Neural cell (in vitro differentiated cells): ENCODE measurements at regions not wholly inside any gene's neighbourhood (a gene's known extent, or its start where the extent isn't known, plus 50 kb on each side); places are given as distances from the start of the nearest gene placed in this dataset.

Source experiments
- H2AFZ ChIP-seq: fragments of 200-600, 300-800 bp; sonication (generic), shearing (Covaris generic); 2 replicates; pipeline ENCODE4 v1.6.0; 2014; ENCODE audit warnings: low read depth, mild to moderate bottlenecking, antibody characterized with exemption, low read length, moderate library complexity
- H3F3A ChIP-seq: fragments of 200-600 bp; shearing (Covaris generic); 2 replicates; pipeline ENCODE4 v1.6.1; 2016; ENCODE audit warnings: mild to moderate bottlenecking, moderate library complexity, mixed read lengths, antibody characterized with exemption, low read length; ENCODE audit not compliant: insufficient read depth, poor library complexity, severe bottlenecking
- H3K27ac ChIP-seq: fragments of 200-600, 300-800 bp; sonication (generic), shearing (Covaris generic); 2 replicates; pipeline ENCODE4 v1.5.1; 2014; ENCODE audit warnings: mild to moderate bottlenecking, low read length, moderate library complexity
- H3K27me3 ChIP-seq: fragments of 300-800, 200-600 bp; sonication (generic), shearing (Covaris generic); 2 replicates; pipeline ENCODE4 v1.6.0; 2014; ENCODE audit warnings: mild to moderate bottlenecking, low read depth, low read length, moderate library complexity; ENCODE audit not compliant: insufficient read depth
- H3K36me3 ChIP-seq: fragments of 300-800, 200-600 bp; sonication (generic), shearing (Covaris generic); 2 replicates; pipeline ENCODE4 v1.5.1; 2014; ENCODE audit warnings: mild to moderate bottlenecking, antibody characterized with exemption, low read length, moderate library complexity; ENCODE audit not compliant: insufficient read depth
- H3K4me2 ChIP-seq: fragments of 300-800, 200-600 bp; sonication (generic), shearing (Covaris generic); 2 replicates; pipeline ENCODE4 v1.6.0; 2014; ENCODE audit warnings: mild to moderate bottlenecking, low read length
- H3K4me3 ChIP-seq: fragments of 300-800, 200-600 bp; sonication (generic), shearing (Covaris generic); 2 replicates; pipeline ENCODE4 v1.5.1; 2014; ENCODE audit warnings: mild to moderate bottlenecking, low read length, moderate library complexity
- H3K79me2 ChIP-seq: fragments of 200-600 bp; shearing (Covaris generic); replicated peaks from 2 replicates; pipeline ENCODE4 v1.6.0; 2014; ENCODE audit warnings: mild to moderate bottlenecking, low read length, moderate library complexity; ENCODE audit not compliant: insufficient read depth
- H3K9ac ChIP-seq: fragments of 300-800, 200-600 bp; sonication (generic), shearing (Covaris generic); 2 replicates; pipeline ENCODE4 v1.6.1; 2016; ENCODE audit warnings: mild to moderate bottlenecking, low read length, mixed read lengths
- H3K9me2 ChIP-seq: fragments of 200-600 bp; shearing (Covaris generic); 2 replicates; pipeline ENCODE4 v1.6.1; 2016; ENCODE audit warnings: mild to moderate bottlenecking, low read length, mixed read lengths; ENCODE audit not compliant: insufficient read depth
- H3K9me3 ChIP-seq: fragments of 200-600, 300-800 bp; sonication (generic), shearing (Covaris generic); 2 replicates; pipeline ENCODE4 v1.6.1; 2016; ENCODE audit warnings: mild to moderate bottlenecking, mixed run types, low read length, moderate library complexity, mixed read lengths
- H4K20me1 ChIP-seq: fragments of 200-600 bp; shearing (Covaris generic); 2 replicates; pipeline ENCODE4 v1.6.1; 2016; ENCODE audit warnings: mild to moderate bottlenecking, mixed run types; ENCODE audit not compliant: insufficient read depth
- EP300 ChIP-seq: fragments of 450-650 bp; conservative IDR thresholded peaks from 2 replicates; pipeline ENCODE4 v1.6.1; 2014; ENCODE audit warnings: antibody characterized with exemption, mild to moderate bottlenecking, moderate library complexity; ENCODE audit not compliant: poor library complexity, severe bottlenecking
- EZH2 ChIP-seq: fragments of 200-600, 300-800 bp; shearing (Covaris generic), sonication (generic); IDR thresholded peaks from 2 replicates; pipeline ENCODE4 v1.6.1; 2014; ENCODE audit warnings: antibody characterized with exemption, low read length, borderline replicate concordance, mild to moderate bottlenecking; ENCODE audit not compliant: insufficient read depth, poor library complexity, severe bottlenecking
- MXI1 ChIP-seq: fragments of 450-650 bp; conservative IDR thresholded peaks from 2 replicates; pipeline ENCODE4 v1.6.1; 2014; ENCODE audit warnings: antibody characterized with exemption, mild to moderate bottlenecking; ENCODE audit not compliant: poor library complexity, severe bottlenecking
- POLR2AphosphoS5 ChIP-seq: IDR thresholded peaks from 2 replicates; pipeline ENCODE4 v1.6.1; 2012
- RAD21 ChIP-seq: fragments of 450-650 bp; conservative IDR thresholded peaks from 2 replicates; pipeline ENCODE4 v1.6.1; 2014; ENCODE audit warnings: antibody characterized with exemption, mild to moderate bottlenecking, moderate library complexity
- SMC3 ChIP-seq: fragments of 450-650 bp; conservative IDR thresholded peaks from 2 replicates; pipeline ENCODE4 v1.6.1; 2014; ENCODE audit warnings: antibody characterized with exemption, mild to moderate bottlenecking, moderate library complexity; ENCODE audit not compliant: poor library complexity
- TAF1 ChIP-seq: IDR thresholded peaks from 2 replicates; pipeline ENCODE4 v1.6.1; 2012; ENCODE audit warnings: low read depth
- TF ChIP-seq, protein P1 (sequence below): IDR thresholded peaks from 2 replicates; pipeline ENCODE4 v1.6.1; 2012; ENCODE audit warnings: borderline replicate concordance
- TF ChIP-seq, protein P2 (sequence below): fragments of 450-650 bp; IDR thresholded peaks from 2 replicates; pipeline ENCODE4 v1.5.1; 2014; ENCODE audit warnings: antibody characterized with exemption, mild to moderate bottlenecking, moderate library complexity; ENCODE audit not compliant: poor library complexity, severe bottlenecking

DNA sequence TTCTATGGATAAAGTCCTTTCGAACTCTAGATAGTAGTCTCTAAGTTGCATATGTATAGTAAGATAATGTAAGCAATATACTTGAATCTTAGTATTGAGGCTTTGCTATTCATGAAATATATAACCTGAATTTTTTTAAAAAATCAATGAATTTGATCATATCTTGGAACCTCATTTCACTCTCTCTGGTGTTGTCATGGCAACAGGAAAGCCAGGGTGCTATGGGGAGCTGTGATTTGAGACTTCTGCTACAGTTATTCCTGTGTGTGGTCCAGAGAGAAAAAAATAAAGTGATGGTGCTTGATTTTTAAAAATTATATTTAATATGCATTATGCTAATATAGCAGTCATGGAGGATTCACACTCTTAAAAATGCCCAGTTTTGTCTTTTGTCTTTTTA is 508.0 kb downstream of the SNAPC1 start:
- TF ChIP-seq EP300 (no peak), SMC3 (no peak), TAF1 (no peak), POLR2AphosphoS5 (no peak), RAD21 (no peak), EZH2 (no peak), MXI1 (no peak)
- TF ChIP-seq, protein P1, sequence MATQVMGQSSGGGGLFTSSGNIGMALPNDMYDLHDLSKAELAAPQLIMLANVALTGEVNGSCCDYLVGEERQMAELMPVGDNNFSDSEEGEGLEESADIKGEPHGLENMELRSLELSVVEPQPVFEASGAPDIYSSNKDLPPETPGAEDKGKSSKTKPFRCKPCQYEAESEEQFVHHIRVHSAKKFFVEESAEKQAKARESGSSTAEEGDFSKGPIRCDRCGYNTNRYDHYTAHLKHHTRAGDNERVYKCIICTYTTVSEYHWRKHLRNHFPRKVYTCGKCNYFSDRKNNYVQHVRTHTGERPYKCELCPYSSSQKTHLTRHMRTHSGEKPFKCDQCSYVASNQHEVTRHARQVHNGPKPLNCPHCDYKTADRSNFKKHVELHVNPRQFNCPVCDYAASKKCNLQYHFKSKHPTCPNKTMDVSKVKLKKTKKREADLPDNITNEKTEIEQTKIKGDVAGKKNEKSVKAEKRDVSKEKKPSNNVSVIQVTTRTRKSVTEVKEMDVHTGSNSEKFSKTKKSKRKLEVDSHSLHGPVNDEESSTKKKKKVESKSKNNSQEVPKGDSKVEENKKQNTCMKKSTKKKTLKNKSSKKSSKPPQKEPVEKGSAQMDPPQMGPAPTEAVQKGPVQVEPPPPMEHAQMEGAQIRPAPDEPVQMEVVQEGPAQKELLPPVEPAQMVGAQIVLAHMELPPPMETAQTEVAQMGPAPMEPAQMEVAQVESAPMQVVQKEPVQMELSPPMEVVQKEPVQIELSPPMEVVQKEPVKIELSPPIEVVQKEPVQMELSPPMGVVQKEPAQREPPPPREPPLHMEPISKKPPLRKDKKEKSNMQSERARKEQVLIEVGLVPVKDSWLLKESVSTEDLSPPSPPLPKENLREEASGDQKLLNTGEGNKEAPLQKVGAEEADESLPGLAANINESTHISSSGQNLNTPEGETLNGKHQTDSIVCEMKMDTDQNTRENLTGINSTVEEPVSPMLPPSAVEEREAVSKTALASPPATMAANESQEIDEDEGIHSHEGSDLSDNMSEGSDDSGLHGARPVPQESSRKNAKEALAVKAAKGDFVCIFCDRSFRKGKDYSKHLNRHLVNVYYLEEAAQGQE = no peak
- TF ChIP-seq, protein P2, sequence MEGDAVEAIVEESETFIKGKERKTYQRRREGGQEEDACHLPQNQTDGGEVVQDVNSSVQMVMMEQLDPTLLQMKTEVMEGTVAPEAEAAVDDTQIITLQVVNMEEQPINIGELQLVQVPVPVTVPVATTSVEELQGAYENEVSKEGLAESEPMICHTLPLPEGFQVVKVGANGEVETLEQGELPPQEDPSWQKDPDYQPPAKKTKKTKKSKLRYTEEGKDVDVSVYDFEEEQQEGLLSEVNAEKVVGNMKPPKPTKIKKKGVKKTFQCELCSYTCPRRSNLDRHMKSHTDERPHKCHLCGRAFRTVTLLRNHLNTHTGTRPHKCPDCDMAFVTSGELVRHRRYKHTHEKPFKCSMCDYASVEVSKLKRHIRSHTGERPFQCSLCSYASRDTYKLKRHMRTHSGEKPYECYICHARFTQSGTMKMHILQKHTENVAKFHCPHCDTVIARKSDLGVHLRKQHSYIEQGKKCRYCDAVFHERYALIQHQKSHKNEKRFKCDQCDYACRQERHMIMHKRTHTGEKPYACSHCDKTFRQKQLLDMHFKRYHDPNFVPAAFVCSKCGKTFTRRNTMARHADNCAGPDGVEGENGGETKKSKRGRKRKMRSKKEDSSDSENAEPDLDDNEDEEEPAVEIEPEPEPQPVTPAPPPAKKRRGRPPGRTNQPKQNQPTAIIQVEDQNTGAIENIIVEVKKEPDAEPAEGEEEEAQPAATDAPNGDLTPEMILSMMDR = no peak
- Histone ChIP-seq H3F3A (no peaks in the 10 kb centered on the region), H3K36me3 (no peaks in the 10 kb centered on the region), H3K27me3 (no peaks in the 10 kb centered on the region), H3K4me3 (no peak overlapping the region), H3K79me2 (no peaks in the 10 kb centered on the region), H3K9me3 (no peaks in the 10 kb centered on the region), H3K27ac (no peak overlapping the region), H3K9ac (no peak overlapping the region), H3K9me2 (no peaks in the 10 kb centered on the region), H3K4me2 (no peak overlapping the region), H2AFZ (no peak overlapping the region), H4K20me1 (no peaks in the 10 kb centered on the region)

DNA sequence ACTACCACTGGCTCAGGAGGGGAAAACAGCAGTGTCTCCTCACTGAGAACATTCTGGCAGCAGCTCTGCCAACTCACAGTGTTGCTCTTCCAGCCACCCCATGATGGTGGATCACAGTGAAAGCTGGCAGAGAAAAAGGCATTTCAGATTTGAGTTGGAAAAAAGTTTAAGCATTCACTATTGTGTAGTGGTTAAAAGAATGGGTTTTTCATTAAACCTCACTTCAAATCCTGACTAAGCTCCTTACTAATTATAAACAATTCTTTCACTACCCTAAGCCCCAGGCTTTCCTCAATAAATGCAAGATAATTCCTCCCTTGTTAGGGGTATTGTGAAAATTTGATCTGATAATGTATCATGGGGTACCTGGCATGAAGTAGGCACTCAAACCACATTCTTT is 518.1 kb downstream of the SNAPC1 start:
- no peaks in the 10 kb centered on the region for H3F3A ChIP-seq

More for the DNA sequence above, 518.1 kb downstream of the SNAPC1 start:
- H2AFZ ChIP-seq = no peak overlapping the region
- no peak overlapping the region for H3K9ac ChIP-seq
- no peak overlapping the region for H3K4me3 ChIP-seq
- no peaks in the 10 kb centered on the region for H3K36me3 ChIP-seq
- H4K20me1 ChIP-seq = no peaks in the 10 kb centered on the region
- H3K79me2 ChIP-seq = no peaks in the 10 kb centered on the region
- H3K9me2 ChIP-seq = no peaks in the 10 kb centered on the region
- H3K9me3 ChIP-seq = no peaks in the 10 kb centered on the region
- no peak overlapping the region for H3K4me2 ChIP-seq
- TF ChIP-seq EP300 = no peak
- no peak for TF ChIP-seq EZH2
- no peak for TF ChIP-seq POLR2AphosphoS5
- no peak for TF ChIP-seq TAF1
- no peak for TF ChIP-seq RAD21
- TF ChIP-seq, protein P1 = no peak
- TF ChIP-seq, protein P2 = no peak
- TF ChIP-seq MXI1 = no peak
- TF ChIP-seq SMC3 = no peak
- no peak overlapping the region for H3K27ac ChIP-seq
- H3K27me3 ChIP-seq = no peaks in the 10 kb centered on the region
